HG03159 (cell line): ENCODE measurements at regions not wholly inside any gene's neighbourhood (a gene's known extent, or its start where the extent isn't known, plus 50 kb on each side); places are given as distances from the start of the nearest gene placed in this dataset.
"Not testable (repeated sequence)": the region's sequence is repeated elsewhere in the genome, so short reads cannot be mapped to it uniquely, and the experiment has no call there.

ENCODE experiments used
- ATAC-seq: cut with Tn5 transposase; IDR thresholded peaks from one replicate; pipeline ENCODE4 v1.9.1; 2021; ENCODE audit warnings: mild to moderate bottlenecking, moderate library complexity; ENCODE audit not compliant: unreplicated experiment

DNA sequence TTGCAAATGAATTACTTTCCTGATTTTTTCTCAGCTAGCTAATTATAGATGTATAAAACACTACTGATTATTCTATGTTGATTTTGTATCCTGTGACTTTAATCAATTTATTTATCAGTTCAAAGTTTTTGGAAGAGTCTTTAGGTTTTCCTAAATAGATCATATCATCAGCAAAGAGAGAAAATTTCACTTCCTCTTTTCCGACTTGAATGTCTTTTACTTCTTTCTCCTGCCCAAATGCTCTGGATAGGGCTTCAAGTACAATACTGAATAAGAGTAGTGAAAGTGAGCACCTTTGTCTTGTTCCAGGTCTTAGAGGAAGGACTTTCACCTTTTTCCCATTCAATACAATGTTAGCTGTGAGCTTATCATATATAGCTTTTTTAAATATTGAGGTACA, 417.9 kb downstream of the PDGFC start:
- no peak for ATAC-seq

DNA sequence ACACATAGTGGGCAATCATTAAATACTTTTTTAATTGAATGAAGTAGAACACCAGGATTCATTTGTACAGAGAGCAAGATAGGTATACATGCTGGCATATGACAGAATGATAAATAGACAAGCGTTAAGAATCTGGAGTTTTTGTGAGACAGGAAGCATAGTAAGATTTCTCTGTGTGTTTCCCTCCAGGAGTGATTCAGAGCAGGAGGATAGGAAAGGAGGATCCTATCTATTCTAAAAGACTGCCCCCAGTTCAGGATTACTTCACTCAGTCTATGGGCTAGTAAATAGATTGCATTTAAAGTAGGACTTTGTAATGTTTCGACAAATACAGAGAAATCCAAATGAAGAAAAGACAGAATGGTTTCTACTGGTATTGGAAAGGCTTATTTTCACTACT, 423.7 kb downstream of the PDGFC start:
- no peak for ATAC-seq

DNA sequence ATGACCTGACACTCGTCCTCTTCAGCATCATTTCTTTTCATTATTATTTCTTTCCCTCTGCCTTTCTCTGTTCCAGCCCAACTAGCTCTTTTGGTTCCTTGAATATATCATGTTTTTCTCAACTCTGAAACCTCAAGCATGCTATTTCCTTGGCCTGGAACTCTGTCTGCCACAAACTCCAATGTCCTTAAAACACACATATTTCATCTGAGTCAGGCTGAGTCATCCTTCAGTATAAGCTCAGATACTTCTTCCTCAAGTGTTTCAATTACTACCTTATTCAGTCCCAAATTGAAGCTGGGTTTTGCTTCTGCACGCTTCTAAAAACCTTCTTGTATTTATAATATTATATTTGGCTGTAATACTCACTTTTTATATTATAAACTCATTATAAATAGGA, 424.2 kb downstream of the PDGFC start:
- no peak for ATAC-seq

DNA sequence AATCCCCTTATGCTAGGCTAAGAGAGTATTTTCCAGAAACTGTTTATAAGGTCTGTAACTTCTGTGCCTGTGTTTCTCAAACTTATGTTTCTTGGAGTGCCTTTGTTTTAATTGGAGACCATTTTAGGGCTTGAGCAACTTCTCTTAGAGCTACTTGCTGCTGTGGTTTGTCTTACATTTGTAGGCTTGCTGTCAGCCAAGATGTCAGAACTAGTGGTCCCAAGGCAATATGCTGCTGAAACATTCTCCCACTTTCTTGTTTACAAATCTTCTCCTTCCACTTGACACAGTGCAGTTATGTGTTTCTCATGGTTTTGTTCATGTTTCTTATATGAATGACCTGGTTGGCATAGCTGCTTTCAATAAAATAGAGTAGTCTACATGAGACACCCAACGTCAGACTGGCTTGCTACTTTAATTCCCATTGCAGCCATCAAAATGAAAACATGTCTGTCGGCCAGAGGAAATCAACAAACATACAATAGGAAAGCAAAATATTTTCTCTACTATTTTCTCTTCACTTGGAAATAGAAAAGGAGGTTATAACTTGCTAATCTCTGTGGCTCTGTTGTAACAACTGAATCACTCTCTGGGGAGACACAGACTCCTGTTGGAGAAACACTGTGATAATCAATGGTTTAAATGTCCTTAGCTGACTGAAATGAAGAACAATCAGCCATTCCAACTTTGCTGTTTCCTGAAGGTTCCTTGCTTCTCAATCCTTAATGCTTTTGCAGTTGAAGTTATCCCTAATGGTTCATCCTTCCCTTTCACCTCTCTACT, 426.4 kb downstream of the PDGFC start:
- ATAC-seq: no peak

DNA sequence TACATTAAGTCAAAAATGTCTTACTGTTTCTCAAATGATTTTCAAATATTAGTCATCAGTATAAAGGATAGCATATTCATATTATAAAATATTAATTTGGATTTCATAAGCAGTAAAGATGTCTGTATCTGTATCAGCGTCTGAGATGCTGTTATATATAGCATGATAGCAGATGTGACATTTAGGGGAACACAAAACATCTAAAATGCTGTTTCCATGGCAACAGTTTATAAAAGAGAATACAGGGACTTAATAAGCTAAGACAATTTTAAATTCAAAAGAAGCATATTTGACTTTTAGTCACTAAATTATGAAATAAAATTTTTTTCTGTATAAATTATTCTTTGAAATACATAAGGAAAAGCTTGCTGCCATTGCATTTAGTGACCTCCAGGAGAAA, 432.2 kb downstream of the PDGFC start:
- ATAC-seq: no peak

DNA sequence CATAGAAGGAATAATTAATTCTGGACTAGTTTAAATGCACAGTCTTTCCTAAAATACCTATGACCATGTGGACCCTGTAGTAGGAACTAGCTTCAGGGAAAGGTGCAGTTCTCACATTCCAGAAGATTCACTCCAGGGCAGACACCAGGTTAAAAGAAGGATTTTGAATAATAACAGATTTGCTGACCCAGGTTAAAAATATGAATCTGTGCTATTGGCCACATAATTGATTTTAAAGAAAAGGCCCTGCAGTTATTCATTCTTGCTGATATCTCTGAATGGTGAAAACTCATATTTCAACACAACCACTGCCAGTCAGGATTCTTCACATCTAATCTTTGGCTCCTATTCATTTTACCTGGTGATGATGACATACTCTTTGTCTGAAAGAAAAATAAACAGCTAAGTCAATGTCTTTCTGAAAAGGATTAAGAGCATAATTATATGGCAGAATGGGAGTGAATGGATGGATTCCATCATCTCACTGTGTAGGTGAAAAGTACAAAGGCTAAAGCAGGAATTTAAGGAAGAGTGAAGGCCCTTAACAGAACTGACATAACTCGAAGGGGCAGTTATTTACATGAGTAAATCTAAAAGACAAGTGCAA, 432.8 kb downstream of the PDGFC start:
- ATAC-seq: no peak

DNA sequence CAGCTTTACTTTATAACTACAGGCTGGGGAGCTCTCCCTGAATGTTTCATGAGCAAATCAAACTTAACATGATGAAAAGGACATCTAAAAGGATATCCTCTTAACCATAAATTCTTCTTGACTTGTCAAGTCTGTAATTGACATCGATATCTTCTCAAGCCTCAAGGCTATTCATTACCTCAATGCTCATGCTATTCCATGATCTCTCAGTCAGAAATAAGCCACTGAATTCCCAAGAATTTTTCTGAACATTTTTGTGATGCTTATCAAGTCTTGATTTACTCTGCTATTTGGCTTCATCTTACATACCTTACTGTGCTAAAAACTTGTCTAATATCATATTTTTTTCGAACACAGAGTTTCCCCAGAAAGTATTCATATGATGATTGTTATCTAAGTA, 433.4 kb downstream of the PDGFC start:
- no peak for ATAC-seq

DNA sequence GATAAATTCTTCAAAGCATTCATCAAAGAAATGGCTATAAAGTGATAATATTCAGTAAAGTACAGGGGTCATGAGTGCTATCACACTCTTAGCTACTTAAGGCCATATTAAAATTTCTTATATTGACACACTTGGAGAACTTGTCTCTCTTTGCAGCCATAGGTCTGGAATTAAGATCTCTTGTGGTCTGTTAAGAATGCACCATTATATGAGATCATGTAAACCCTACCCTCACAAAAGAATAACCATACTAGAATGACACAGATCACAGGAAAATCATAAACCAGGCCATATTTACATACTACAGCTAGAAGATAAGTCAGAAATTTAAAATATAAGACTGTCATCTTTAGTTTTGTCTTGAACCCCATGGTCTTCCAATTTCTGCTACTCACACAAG, 434.3 kb downstream of the PDGFC start:
- ATAC-seq: no peak

DNA sequence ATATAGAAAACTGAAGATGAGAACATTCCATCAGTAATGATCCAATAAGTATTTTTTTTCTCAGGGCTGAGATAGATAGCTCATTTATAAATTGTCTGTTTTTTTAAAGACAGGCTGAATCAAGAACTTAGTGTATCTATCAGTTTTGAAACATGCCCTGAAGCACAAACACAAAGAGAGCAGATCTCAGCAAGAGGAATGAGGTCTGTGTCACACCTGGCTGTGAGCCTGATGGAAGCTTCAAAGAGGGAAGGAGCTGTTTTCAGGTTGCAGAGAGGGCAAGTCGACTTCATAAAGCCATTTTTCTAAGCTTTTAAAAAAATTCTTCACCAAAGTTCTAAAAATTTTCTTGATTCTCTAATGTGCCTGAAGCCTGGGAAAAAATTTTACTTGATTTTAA, 434.9 kb downstream of the PDGFC start:
- no peak for ATAC-seq

DNA sequence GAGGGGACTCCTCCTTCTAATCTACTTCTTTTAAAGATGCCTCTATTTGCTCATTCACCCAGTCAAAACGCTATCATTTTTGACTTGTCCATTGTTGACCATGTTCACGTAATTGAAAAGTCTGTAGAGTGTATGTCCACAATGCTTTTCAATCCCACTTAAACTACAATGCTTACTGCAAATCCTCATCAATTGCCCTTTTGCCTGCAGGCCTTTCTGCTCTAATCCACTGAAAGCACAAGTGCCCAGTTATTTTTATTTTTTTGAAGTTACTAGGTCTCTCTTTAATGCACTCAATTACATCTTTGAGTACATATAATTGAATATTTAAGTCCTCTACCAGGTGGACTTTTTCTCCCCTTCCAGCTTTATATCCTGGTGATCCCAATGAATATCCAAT, 437.4 kb downstream of the PDGFC start:
- no peak for ATAC-seq

DNA sequence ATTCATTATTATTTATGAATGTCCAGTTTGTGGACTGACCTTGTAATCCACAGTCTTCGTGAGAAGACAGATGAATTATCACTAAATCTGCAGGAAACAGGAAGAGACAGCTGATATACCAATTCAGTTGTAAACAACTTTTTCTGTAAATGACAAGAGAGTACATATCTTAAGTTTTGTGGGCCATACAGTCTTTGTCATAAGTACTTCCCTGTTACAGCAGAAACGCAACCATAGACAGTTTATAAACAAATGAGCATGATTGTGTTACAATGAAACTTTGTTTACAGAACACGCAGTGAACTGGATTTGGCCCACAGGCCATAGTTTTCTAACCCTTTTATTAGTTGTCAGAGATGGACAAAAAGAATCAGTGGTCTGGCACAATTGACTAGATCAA, 443.4 kb downstream of the PDGFC start:
- ATAC-seq: no peak

DNA sequence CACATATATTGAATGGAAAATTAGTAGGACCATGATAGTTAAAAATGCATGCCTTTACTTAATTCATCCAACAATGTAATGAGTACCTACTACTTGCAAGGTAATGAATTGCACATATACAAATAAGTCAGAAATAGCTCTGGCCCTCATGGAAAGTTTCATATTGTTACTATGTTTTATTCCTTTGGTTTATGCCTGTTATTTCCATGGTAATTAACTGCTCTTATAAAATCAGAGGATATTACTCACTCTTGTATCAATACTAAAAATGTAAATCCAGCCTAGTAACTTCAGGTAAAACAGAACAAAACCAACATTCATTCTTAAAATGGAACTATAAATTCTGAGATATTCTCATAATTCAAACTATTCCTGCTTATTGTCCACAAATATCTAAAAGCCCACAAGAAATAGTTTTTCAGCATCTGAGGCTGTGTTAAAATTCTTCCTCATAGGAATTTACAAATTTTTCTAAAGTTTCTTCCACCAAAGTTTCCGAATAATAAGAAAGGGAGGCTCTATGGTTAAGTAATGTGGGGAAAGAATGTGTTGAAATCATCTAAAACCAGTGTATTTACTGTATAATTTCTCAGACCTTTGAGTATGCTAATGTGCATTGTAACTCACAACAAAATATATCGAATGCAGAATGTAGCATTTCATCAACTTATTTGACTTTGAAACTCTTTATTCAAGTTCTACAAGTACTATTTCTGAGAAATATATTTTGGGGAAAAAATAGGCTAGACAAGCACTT, 444.2 kb downstream of the PDGFC start:
- ATAC-seq: no peak

DNA sequence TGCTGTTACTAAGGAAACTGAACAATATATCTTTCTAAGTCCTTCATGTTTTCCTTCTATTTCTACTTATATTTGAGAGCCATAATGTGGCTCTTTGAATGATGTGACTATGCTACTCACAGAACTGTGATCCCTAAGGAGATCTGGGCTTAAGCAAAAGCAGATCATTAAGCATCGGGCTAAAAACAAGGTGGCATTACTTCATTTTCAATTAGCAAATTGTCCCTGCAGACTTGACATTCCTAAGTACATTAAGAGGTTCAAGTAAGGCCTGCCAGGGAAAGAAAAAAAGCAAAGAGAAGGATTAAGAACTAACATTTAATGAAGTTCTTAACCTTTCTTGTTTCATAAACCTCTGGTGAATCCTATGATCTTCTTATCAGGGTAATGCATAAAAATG, 447.6 kb downstream of the PDGFC start:
- no peak for ATAC-seq

DNA sequence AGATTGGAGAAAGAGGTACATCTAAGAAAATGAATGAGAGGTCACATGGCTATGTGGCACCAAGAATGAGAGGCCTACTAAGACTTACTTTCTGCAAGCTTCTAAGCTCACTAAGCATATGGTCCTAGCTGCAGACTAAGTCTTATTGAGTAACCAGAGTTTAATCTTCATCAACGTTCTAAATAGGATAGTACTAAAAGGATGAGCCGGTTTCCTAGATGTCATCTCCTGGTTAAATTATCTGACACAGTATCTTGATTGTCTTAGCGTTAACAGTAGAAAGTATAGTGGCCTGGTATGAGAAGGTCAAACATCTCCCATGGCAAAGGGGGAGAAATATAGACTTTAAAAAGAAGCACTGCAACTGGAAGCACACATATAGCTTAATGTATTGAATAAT, 448.1 kb downstream of the PDGFC start:
- no peak for ATAC-seq

DNA sequence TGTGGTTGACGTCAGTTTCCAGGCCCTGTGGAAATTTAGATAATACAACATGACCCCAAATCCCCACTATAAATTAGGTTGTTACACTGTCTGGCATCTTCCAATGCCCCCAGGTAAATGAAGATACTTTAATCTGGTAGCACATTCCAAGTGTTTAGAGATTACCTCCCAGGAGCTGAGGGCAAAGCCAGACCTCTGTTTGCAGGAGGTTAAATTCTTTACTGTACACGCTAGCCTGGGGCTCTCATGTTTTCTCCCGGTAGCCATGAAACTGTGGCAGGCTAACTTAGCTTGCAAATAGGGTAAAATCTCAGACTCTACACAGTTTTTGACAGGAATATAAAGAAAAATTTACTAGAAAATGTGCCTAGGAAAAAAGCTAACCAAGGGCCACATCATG, 450.0 kb downstream of the PDGFC start:
- ATAC-seq: no peak

DNA sequence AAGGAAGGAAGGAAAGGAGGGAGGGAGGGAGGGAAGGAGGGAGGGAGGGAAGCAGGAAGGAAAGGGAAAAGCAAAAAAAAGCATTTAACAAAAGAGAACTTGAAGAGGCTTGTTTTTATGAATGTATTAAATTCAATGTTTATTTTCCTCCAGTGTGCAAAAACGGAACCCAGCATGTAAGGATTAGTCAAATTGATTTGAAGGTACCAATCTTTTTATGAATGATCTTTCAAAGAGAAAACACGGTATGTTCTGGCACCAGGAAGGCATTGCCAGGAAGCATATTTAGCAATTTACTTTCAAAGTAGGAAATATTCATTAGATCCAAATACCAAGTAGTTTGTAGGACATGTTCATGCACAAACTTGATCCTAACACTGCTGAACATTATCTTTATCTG, 453.6 kb downstream of the PDGFC start:
- no peak for ATAC-seq

DNA sequence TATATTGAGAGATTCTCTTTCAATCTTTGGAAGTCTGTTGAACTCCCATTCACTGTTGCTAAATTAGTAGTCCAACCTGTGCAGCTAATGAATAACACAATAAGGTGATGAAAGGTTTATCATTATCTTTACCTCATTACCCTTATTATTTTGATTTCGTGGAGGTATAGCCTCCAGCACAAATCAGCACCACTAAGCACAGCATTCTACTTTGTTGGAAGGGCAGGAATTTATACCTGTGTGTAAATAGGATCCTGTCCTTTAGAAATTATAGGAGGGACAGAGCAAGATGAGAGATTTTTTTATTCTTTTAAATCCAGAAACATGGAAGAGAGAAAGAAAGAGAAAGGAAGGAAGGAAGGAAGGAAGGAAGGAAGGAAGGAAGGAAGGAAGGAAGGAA, 454.1 kb downstream of the PDGFC start:
- no peak for ATAC-seq

DNA sequence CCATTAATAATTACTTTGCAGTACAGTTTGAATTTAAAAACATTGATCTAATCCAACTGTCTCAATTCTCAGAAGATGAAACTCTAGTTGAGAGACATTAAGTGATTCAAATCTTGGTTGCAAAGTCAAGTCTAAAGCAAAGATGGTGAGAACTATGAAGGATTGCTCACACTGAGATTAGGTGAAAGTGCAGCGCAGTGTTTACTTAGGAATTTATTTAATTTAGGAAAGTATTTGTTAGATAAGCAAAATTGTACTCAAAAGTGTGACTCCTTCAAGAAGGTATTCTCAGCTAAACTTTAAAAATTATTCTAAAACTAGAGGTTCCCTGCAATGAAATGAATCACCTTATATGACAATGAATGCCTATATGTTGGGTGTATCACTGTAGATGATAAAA, 454.9 kb downstream of the PDGFC start:
- no peak for ATAC-seq

DNA sequence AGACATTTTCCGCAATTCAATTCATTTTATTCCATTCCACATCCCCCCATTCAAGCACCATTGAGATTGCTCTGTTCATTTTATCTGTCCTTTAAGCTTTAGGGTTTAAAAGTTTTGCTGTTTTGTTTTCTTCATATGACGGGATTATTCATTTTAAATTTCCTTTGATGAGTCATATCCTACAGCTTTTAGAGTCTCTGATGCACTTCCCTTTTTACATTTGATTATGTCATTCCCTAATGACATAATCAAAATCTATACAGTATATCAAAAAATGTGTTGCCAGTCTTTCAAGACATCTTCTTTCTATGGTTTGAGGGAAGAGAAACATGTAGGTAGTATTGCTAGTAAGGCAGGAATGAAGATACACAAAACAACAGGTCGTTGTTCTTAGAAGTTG, 456.3 kb downstream of the PDGFC start:
- no peak for ATAC-seq

DNA sequence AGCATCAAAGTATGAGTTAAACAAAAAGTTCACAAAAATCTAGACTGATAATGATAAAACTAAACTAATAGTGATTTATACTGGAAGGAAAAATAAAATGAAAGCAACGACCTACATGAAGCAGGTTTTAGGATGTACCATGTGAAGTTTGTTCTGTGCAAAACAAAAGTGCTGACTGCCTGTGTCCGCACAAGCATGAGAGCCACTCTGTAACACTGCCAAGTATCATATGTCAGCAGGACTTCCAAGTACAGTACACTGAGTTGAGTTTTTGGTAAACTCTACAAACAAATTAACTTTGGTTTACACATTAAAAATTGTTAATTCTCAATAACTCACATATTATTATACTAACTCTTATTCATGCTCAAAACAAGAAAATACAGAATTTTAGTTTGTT, 459.0 kb downstream of the PDGFC start:
- ATAC-seq: no peak

DNA sequence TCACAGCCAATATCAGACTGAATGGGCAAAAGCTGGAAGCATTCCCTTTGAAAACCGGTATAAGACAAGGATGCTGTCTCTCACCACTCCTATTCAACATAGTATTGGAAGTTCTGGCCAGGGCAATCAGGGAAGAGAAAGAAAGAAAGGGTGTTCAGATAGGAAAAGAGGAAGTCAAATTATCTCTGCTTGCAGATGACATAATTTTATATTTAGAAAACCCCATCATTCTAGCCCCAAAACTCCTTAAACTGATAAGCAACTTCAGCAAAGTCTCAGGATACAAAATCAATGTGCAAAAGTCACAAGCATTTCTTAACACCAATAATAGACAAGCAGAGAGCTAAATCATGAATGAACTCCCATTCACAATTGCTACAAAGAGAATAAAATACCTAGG, 461.7 kb downstream of the PDGFC start:
- ATAC-seq: not testable (repeated sequence)

DNA sequence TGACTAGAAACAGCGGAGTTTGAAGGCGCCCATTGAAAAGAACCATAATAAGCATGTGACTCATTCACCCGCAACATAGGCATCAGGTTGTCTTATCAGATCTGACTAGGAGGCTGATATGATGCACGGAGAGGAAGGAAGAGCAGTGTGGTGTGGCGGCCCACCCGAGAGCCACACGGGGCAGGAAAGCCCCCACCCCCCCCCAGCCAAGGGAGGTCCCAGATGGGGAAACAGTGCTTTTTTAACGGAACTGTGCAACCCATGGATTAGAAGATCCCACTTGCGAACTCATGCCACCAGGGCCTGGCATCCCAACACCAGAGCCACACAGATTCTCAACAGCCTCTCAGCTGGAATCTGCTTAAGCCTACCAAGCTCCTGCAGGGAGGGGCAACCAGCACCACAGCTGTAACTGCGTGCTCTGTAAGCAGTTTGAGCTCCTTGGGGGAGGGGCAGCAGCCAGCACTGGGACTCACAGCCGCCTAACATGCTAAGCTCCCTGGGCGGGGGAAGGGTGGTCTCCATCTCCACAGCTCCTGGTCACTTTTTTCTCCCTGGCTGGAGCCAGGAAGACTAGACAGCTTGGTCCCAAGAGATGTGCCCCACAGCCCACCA, 466.2 kb downstream of the PDGFC start:
- ATAC-seq: no peak
